ENCODE measurements at regions not wholly inside any gene's neighbourhood (a gene's known extent, or its start where the extent isn't known, plus 50 kb on each side); places are given as distances from the start of the nearest gene placed in this dataset.

GRCh38 chr16:22634954-22635353 is 124.3 kb downstream of the NPIPB5 start:
- no peak overlapping the region for H3K27ac ChIP-seq

GRCh38 chr16:22635357-22635761 is 124.7 kb downstream of the NPIPB5 start:
- no peak for DNase-seq (ENCODE audit: low spot score)
- Histone ChIP-seq H3K4me1 (ENCODE audit: control insufficient read depth in 1 of 2, low read depth in 2 of 2) (no peaks in the 10 kb centered on the region), H3K27me3 (replicated peaks; ENCODE audit: insufficient read depth) (no peaks in the 10 kb centered on the region), H3K27ac (no peak overlapping the region), H3K4me3 (no peak overlapping the region), H3K9me3 (no peaks in the 10 kb centered on the region), H3K36me3 (no peaks in the 10 kb centered on the region)
- ATAC-seq (ENCODE audit: insufficient number of reproducible peaks, low FRiP score, low read depth) = no peak
- TF ChIP-seq CTCF (IDR thresholded peaks at IDR 0.05) = no peak

More at GRCh38 chr16:22634954-22635353, 124.3 kb downstream of the NPIPB5 start:
- no peak for TF ChIP-seq CTCF (IDR thresholded peaks at IDR 0.05)
- no peaks in the 10 kb centered on the region for H3K9me3 ChIP-seq
- DNase-seq (ENCODE audit: low spot score) (no peak), ATAC-seq (ENCODE audit: insufficient number of reproducible peaks, low FRiP score, low read depth) (no peak)
- no peaks in the 10 kb centered on the region for H3K27me3 ChIP-seq (replicated peaks; ENCODE audit: insufficient read depth)
- H3K4me3 ChIP-seq = no peak overlapping the region
- no peaks in the 10 kb centered on the region for H3K36me3 ChIP-seq
- no peaks in the 10 kb centered on the region for H3K4me1 ChIP-seq (ENCODE audit: control insufficient read depth in 1 of 2, low read depth in 2 of 2)

- ATAC-seq (ENCODE audit: insufficient number of reproducible peaks, low FRiP score, low read depth) (no peak), DNase-seq (ENCODE audit: low spot score) (no peak)
- Histone ChIP-seq H3K4me3 (no peak overlapping the region), H3K27ac (no peak overlapping the region), H3K36me3 (no peaks in the 10 kb centered on the region), H3K27me3 (replicated peaks; ENCODE audit: insufficient read depth) (no peaks in the 10 kb centered on the region), H3K4me1 (ENCODE audit: control insufficient read depth in 1 of 2, low read depth in 2 of 2) (no peaks in the 10 kb centered on the region), H3K9me3 (no peaks in the 10 kb centered on the region)
- TF ChIP-seq CTCF (IDR thresholded peaks at IDR 0.05) = no peak
Measured at GRCh38 chr16:22635801-22636200, 125.1 kb downstream of the NPIPB5 start.

GRCh38 chr16:22638393-22639206 is 127.9 kb downstream of the NPIPB5 start:
- Histone ChIP-seq H3K9me3 (no peaks in the 10 kb centered on the region), H3K4me1 (ENCODE audit: control insufficient read depth in 1 of 2, low read depth in 2 of 2) (no peaks in the 10 kb centered on the region), H3K27me3 (replicated peaks; ENCODE audit: insufficient read depth) (no peaks in the 10 kb centered on the region), H3K4me3 (no peak overlapping the region), H3K36me3 (no peaks in the 10 kb centered on the region), H3K27ac (no peak overlapping the region)
- TF ChIP-seq CTCF (IDR thresholded peaks at IDR 0.05) = no peak
- DNase-seq (ENCODE audit: low spot score) (no peak), ATAC-seq (ENCODE audit: insufficient number of reproducible peaks, low FRiP score, low read depth) (no peak)

- DNase-seq (ENCODE audit: low spot score) = no peak
- H3K27me3 ChIP-seq (replicated peaks; ENCODE audit: insufficient read depth) = no peaks in the 10 kb centered on the region
- H3K4me3 ChIP-seq = no peak overlapping the region
- H3K27ac ChIP-seq = no peak overlapping the region
- no peaks in the 10 kb centered on the region for H3K36me3 ChIP-seq
- no peaks in the 10 kb centered on the region for H3K4me1 ChIP-seq (ENCODE audit: control insufficient read depth in 1 of 2, low read depth in 2 of 2)
- H3K9me3 ChIP-seq = no peaks in the 10 kb centered on the region
- TF ChIP-seq CTCF (IDR thresholded peaks at IDR 0.05) = no peak
- ATAC-seq (ENCODE audit: insufficient number of reproducible peaks, low FRiP score, low read depth) = no peak
Measured at GRCh38 chr16:22641131-22641628, 130.5 kb downstream of the NPIPB5 start.

Measured in thoracic aorta (tissue), 2 donors.